A673 (cell line): ENCODE measurements at regions not wholly inside any gene's neighbourhood (a gene's known extent, or its start where the extent isn't known, plus 50 kb on each side); places are given as distances from the start of the nearest gene placed in this dataset.

Source experiments
- EZH2 ChIP-seq: fragments of 200-600 bp; sonication (generic); IDR thresholded peaks from 2 replicates; pipeline ENCODE4 v1.6.1; 2017; ENCODE audit warnings: borderline replicate concordance, low read depth, mild to moderate bottlenecking, mixed read lengths, antibody characterized with exemption, low read length; ENCODE audit not compliant: poor library complexity, severe bottlenecking
- TF ChIP-seq, protein P1 (sequence below): fragments of 300-800, 200-600 bp; sonication (generic); conservative IDR thresholded peaks from 2 replicates; pipeline ENCODE4 v1.5.1; 2017; ENCODE audit warnings: low read depth, mild to moderate bottlenecking, antibody characterized with exemption, low read length, moderate library complexity, mixed read lengths

GRCh38 chr4:147014946-147015345, 69.3 kb upstream of the TTC29 start:
- no peak for TF ChIP-seq EZH2
- TF ChIP-seq, protein P1, sequence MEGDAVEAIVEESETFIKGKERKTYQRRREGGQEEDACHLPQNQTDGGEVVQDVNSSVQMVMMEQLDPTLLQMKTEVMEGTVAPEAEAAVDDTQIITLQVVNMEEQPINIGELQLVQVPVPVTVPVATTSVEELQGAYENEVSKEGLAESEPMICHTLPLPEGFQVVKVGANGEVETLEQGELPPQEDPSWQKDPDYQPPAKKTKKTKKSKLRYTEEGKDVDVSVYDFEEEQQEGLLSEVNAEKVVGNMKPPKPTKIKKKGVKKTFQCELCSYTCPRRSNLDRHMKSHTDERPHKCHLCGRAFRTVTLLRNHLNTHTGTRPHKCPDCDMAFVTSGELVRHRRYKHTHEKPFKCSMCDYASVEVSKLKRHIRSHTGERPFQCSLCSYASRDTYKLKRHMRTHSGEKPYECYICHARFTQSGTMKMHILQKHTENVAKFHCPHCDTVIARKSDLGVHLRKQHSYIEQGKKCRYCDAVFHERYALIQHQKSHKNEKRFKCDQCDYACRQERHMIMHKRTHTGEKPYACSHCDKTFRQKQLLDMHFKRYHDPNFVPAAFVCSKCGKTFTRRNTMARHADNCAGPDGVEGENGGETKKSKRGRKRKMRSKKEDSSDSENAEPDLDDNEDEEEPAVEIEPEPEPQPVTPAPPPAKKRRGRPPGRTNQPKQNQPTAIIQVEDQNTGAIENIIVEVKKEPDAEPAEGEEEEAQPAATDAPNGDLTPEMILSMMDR = no peak
